ENCODE measurements at regions not wholly inside any gene's neighbourhood (a gene's known extent, or its start where the extent isn't known, plus 50 kb on each side); places are given as distances from the start of the nearest gene placed in this dataset.
"Not testable (repeated sequence)": the region's sequence is repeated elsewhere in the genome, so short reads cannot be mapped to it uniquely, and the experiment has no call there.

GRCh38 chr10:65753532-65753931 is 1172.3 kb upstream of the LRRTM3 start:
- H3K27ac Mint-ChIP-seq: no peak overlapping the region
- DNase-seq: no peak

GRCh38 chr10:65754112-65754511 is 1171.7 kb upstream of the LRRTM3 start:
- no peaks in the 10 kb centered on the region for H3K27me3 Mint-ChIP-seq
- no peaks in the 10 kb centered on the region for H3K4me1 Mint-ChIP-seq
- no peaks in the 10 kb centered on the region for H3K36me3 Mint-ChIP-seq
- H3K27ac Mint-ChIP-seq: no peak overlapping the region
- peaks cover 2% of the 10 kb centered on the region for H3K9me3 Mint-ChIP-seq
- no peak for DNase-seq
- H3K4me3 Mint-ChIP-seq: no peak overlapping the region
- CTCF ChIA-PET: no interaction called here

More at GRCh38 chr10:65753532-65753931, 1172.3 kb upstream of the LRRTM3 start:
- no peaks in the 10 kb centered on the region for H3K4me1 Mint-ChIP-seq
- H3K36me3 Mint-ChIP-seq: no peaks in the 10 kb centered on the region
- CTCF ChIA-PET: no interaction called here
- no peak overlapping the region for H3K4me3 Mint-ChIP-seq
- peaks cover 2% of the 10 kb centered on the region for H3K9me3 Mint-ChIP-seq
- H3K27me3 Mint-ChIP-seq: no peaks in the 10 kb centered on the region

GRCh38 chr10:65762311-65762710 is 1163.5 kb upstream of the LRRTM3 start:
- Mint-ChIP-seq H3K36me3 (no peaks in the 10 kb centered on the region), H3K4me3 (no peak overlapping the region), H3K4me1 (no peaks in the 10 kb centered on the region), H3K9me3 (peaks cover 7% of the 10 kb centered on the region), H3K27me3 (no peaks in the 10 kb centered on the region), H3K27ac (no peak overlapping the region)
- no peak for DNase-seq
- CTCF ChIA-PET: no interaction called here

- Mint-ChIP-seq H3K27me3 (no peaks in the 10 kb centered on the region), H3K4me1 (no peaks in the 10 kb centered on the region), H3K4me3 (no peak overlapping the region), H3K27ac (no peak overlapping the region), H3K36me3 (no peaks in the 10 kb centered on the region), H3K9me3 (peaks cover 4% of the 10 kb centered on the region)
- CTCF ChIA-PET: no interaction called here
- DNase-seq: no peak
Observed at GRCh38 chr10:65765006-65765541, 1160.8 kb upstream of the LRRTM3 start.

- Mint-ChIP-seq H3K27me3 (no peaks in the 10 kb centered on the region), H3K4me1 (no peaks in the 10 kb centered on the region), H3K9me3 (peaks cover 2% of the 10 kb centered on the region), H3K27ac (no peak overlapping the region), H3K4me3 (no peak overlapping the region), H3K36me3 (no peaks in the 10 kb centered on the region)
- DNase-seq: no peak
- CTCF ChIA-PET: no interaction called here
Observed at GRCh38 chr10:65769828-65770227, 1156.0 kb upstream of the LRRTM3 start.

GRCh38 chr10:65778753-65779152 is 1147.1 kb upstream of the LRRTM3 start:
- Mint-ChIP-seq H3K27ac (no peak overlapping the region), H3K36me3 (no peaks in the 10 kb centered on the region), H3K4me1 (no peaks in the 10 kb centered on the region), H3K9me3 (peaks cover 2% of the 10 kb centered on the region), H3K4me3 (no peak overlapping the region), H3K27me3 (no peaks in the 10 kb centered on the region)
- DNase-seq: no peak
- CTCF ChIA-PET: no interaction called here

GRCh38 chr10:65779985-65780384 is 1145.9 kb upstream of the LRRTM3 start:
- no peak overlapping the region for H3K27ac Mint-ChIP-seq
- no peak overlapping the region for H3K4me3 Mint-ChIP-seq
- no peaks in the 10 kb centered on the region for H3K27me3 Mint-ChIP-seq
- CTCF ChIA-PET: no interaction called here
- no peak for DNase-seq
- no peaks in the 10 kb centered on the region for H3K4me1 Mint-ChIP-seq
- no peaks in the 10 kb centered on the region for H3K36me3 Mint-ChIP-seq
- peaks cover 2% of the 10 kb centered on the region for H3K9me3 Mint-ChIP-seq

GRCh38 chr10:65786279-65786678 is 1139.6 kb upstream of the LRRTM3 start:
- Mint-ChIP-seq H3K4me1 (no peaks in the 10 kb centered on the region), H3K9me3 (peaks cover 6% of the 10 kb centered on the region), H3K27ac (no peak overlapping the region), H3K4me3 (no peak overlapping the region), H3K36me3 (no peaks in the 10 kb centered on the region), H3K27me3 (no peaks in the 10 kb centered on the region)
- DNase-seq: no peak
- CTCF ChIA-PET: no interaction called here

GRCh38 chr10:65787571-65787970 is 1138.3 kb upstream of the LRRTM3 start:
- Mint-ChIP-seq H3K27ac (no peak overlapping the region), H3K9me3 (peaks cover 6% of the 10 kb centered on the region), H3K4me1 (no peaks in the 10 kb centered on the region), H3K36me3 (no peaks in the 10 kb centered on the region), H3K27me3 (no peaks in the 10 kb centered on the region), H3K4me3 (no peak overlapping the region)
- no peak for DNase-seq
- CTCF ChIA-PET: no interaction called here

- DNase-seq: no peak
- peaks cover 6% of the 10 kb centered on the region for H3K9me3 Mint-ChIP-seq
- H3K27me3 Mint-ChIP-seq: no peaks in the 10 kb centered on the region
- no peaks in the 10 kb centered on the region for H3K36me3 Mint-ChIP-seq
- CTCF ChIA-PET: no interaction called here
- no peak overlapping the region for H3K27ac Mint-ChIP-seq
- H3K4me1 Mint-ChIP-seq: no peaks in the 10 kb centered on the region
- no peak overlapping the region for H3K4me3 Mint-ChIP-seq
Observed at GRCh38 chr10:65788271-65788670, 1137.6 kb upstream of the LRRTM3 start.

- no peak overlapping the region for H3K27ac Mint-ChIP-seq
- H3K4me3 Mint-ChIP-seq: no peak overlapping the region
- peaks cover 11% of the 10 kb centered on the region for H3K9me3 Mint-ChIP-seq
- no peak for DNase-seq
- CTCF ChIA-PET: no interaction called here
- H3K36me3 Mint-ChIP-seq: no peaks in the 10 kb centered on the region
- no peaks in the 10 kb centered on the region for H3K27me3 Mint-ChIP-seq
- H3K4me1 Mint-ChIP-seq: no peaks in the 10 kb centered on the region
Observed at GRCh38 chr10:65791979-65792378, 1133.9 kb upstream of the LRRTM3 start.

GRCh38 chr10:65793738-65794425 is 1132.0 kb upstream of the LRRTM3 start:
- no peaks in the 10 kb centered on the region for H3K27me3 Mint-ChIP-seq
- no peaks in the 10 kb centered on the region for H3K4me1 Mint-ChIP-seq
- no peak overlapping the region for H3K4me3 Mint-ChIP-seq
- H3K36me3 Mint-ChIP-seq: no peaks in the 10 kb centered on the region
- DNase-seq: no peak
- peaks cover 10% of the 10 kb centered on the region for H3K9me3 Mint-ChIP-seq
- CTCF ChIA-PET: no interaction called here
- H3K27ac Mint-ChIP-seq: no peak overlapping the region

- H3K27ac Mint-ChIP-seq, H3K36me3 Mint-ChIP-seq, H3K9me3 Mint-ChIP-seq, H3K27me3 Mint-ChIP-seq, H3K4me3 Mint-ChIP-seq, CTCF ChIA-PET, H3K4me1 Mint-ChIP-seq, DNase-seq: not testable (repeated sequence)
Observed at GRCh38 chr10:65794861-65795260, 1131.0 kb upstream of the LRRTM3 start.

GRCh38 chr10:65796472-65796871 is 1129.4 kb upstream of the LRRTM3 start:
- Mint-ChIP-seq H3K4me3 (no peak overlapping the region), H3K27ac (no peak overlapping the region), H3K36me3 (no peaks in the 10 kb centered on the region), H3K27me3 (no peaks in the 10 kb centered on the region), H3K9me3 (peaks cover 5% of the 10 kb centered on the region), H3K4me1 (no peaks in the 10 kb centered on the region)
- CTCF ChIA-PET: no interaction called here
- DNase-seq: no peak

- H3K9me3 Mint-ChIP-seq: peaks cover 5% of the 10 kb centered on the region
- H3K4me1 Mint-ChIP-seq: no peaks in the 10 kb centered on the region
- H3K4me3 Mint-ChIP-seq: no peak overlapping the region
- H3K36me3 Mint-ChIP-seq: no peaks in the 10 kb centered on the region
- H3K27me3 Mint-ChIP-seq: no peaks in the 10 kb centered on the region
- CTCF ChIA-PET: no interaction called here
- no peak overlapping the region for H3K27ac Mint-ChIP-seq
- no peak for DNase-seq
Observed at GRCh38 chr10:65798133-65798532, 1127.7 kb upstream of the LRRTM3 start.

- CTCF ChIA-PET: no interaction called here
- no peaks in the 10 kb centered on the region for H3K27me3 Mint-ChIP-seq
- H3K4me3 Mint-ChIP-seq: no peak overlapping the region
- no peak overlapping the region for H3K27ac Mint-ChIP-seq
- H3K4me1 Mint-ChIP-seq: no peaks in the 10 kb centered on the region
- H3K9me3 Mint-ChIP-seq: peaks cover 2% of the 10 kb centered on the region
- no peaks in the 10 kb centered on the region for H3K36me3 Mint-ChIP-seq
- DNase-seq: no peak
Observed at GRCh38 chr10:65802391-65802790, 1123.4 kb upstream of the LRRTM3 start.

Measured in activated naive CD4-positive, alpha-beta T cell treated with anti-CD3 and anti-CD28 coated beads, Interleukin-2, amount 10 ng/mL, durations not matched to agents 7 days and 5 days (primary cell).